Panc1 (cell line): ENCODE measurements at regions not wholly inside any gene's neighbourhood (a gene's known extent, or its start where the extent isn't known, plus 50 kb on each side); places are given as distances from the start of the nearest gene placed in this dataset.

Experiments
- ATAC-seq: fragments of 200-7000 bp; cut with Tn5 transposase; 2 replicates; pipeline ENCODE4 v1.9.1; 2020; ENCODE audit warnings: mild to moderate bottlenecking, moderate library complexity
- BruUV-seq: library from RNA; stranded (reverse); fragments of 400-500 nt; replicated peaks from 2 replicates; lab custom pipeline; 2021; lab: Mats Ljungman, UMichigan
- CTCF ChIA-PET: fragments of 300-600 bp; sonication (Branson Sonifier 250); formaldehyde crosslinking; loops from one replicate; lab custom pipeline; 2022; ENCODE audit warnings: antibody characterized with exemption; lab: Charles Lee
- POLR2A ChIA-PET: fragments of 300-600 bp; sonication (Branson Sonifier 250); formaldehyde crosslinking; loops from one replicate; lab custom pipeline; 2022; ENCODE audit warnings: antibody characterized with exemption; lab: Charles Lee
- DNase-seq: peaks from one replicate; pipeline ENCODE4 v3.0.0-alpha.2; 2010; ENCODE audit warnings: low read depth, low spot score
- H3K27ac ChIP-seq: 2 replicates; pipeline ENCODE4 v1.5.1; 2011; ENCODE audit warnings: mild to moderate bottlenecking, low read length, inconsistent platforms
- H3K27me3 ChIP-seq: fragments of 200-500 bp; sonication (Bioruptor generic); 2 replicates; pipeline ENCODE4 v1.6.0; 2014; ENCODE audit warnings: low read length, inconsistent platforms; ENCODE audit not compliant: control insufficient read depth, insufficient read depth
- H3K36me3 ChIP-seq: fragments of 200-500 bp; sonication (Bioruptor generic); 2 replicates; pipeline ENCODE4 v1.5.1; 2014; ENCODE audit warnings: inconsistent platforms, mild to moderate bottlenecking, low read length, moderate library complexity; ENCODE audit not compliant: control insufficient read depth, insufficient read depth
- H3K4me1 ChIP-seq: 2 replicates; pipeline ENCODE4 v1.5.1; 2011; ENCODE audit warnings: inconsistent platforms, mild to moderate bottlenecking, low read length, moderate library complexity; ENCODE audit not compliant: control insufficient read depth, insufficient read depth
- H3K4me3 ChIP-seq, 2 experiments: 2 replicates each; pipeline ENCODE4 v1.5.1; 2011 to 2012; ENCODE audit warnings: low read depth in 2 of 2, low read length in 2 of 2, mild to moderate bottlenecking in 2 of 2, inconsistent platforms in 1 of 2, moderate library complexity in 1 of 2
- H3K9me3 ChIP-seq: fragments of 200-500 bp; sonication (Bioruptor generic); 2 replicates; pipeline ENCODE4 v1.5.1; 2014; ENCODE audit warnings: low read depth, mild to moderate bottlenecking, inconsistent platforms, low read length, moderate library complexity; ENCODE audit not compliant: control insufficient read depth, insufficient read depth
- CTCF ChIP-seq: fragments of 450-650 bp; IDR thresholded peaks from 2 replicates; pipeline ENCODE4 v1.5.1; 2017; ENCODE audit warnings: mild to moderate bottlenecking
- POLR2AphosphoS5 ChIP-seq: IDR thresholded peaks from 2 replicates; pipeline ENCODE4 v1.6.1; 2012; ENCODE audit warnings: mild to moderate bottlenecking, low read depth, low read length, moderate library complexity
- REST ChIP-seq, 2 experiments: IDR thresholded peaks; 2 replicates each; pipeline ENCODE4 v1.6.1; 2011 to 2012; ENCODE audit warnings: low read depth in 2 of 2, control low read depth in 1 of 2, low read length in 1 of 2, mild to moderate bottlenecking in 1 of 2, moderate library complexity in 1 of 2; ENCODE audit not compliant: insufficient read depth in 1 of 2
- SIN3A ChIP-seq: IDR thresholded peaks from 2 replicates; pipeline ENCODE4 v1.6.1; 2012; ENCODE audit warnings: low read depth, mild to moderate bottlenecking, low read length, moderate library complexity, borderline replicate concordance; ENCODE audit not compliant: insufficient read depth
- TCF7L2 ChIP-seq: IDR thresholded peaks from 2 replicates; pipeline ENCODE4 v1.6.1; 2011; ENCODE audit warnings: mild to moderate bottlenecking, low read depth, low read length, inconsistent platforms
- in situ Hi-C: cut with HindIII; loops from 2 replicates; pipeline ENCODE4 v1.10.0; 2016; ENCODE audit warnings: low sequenced_read_pairs, low pct_unique_long_range_greater_than_20kb
- intact Hi-C: fragments of 100-400 bp; cut with micrococcal nuclease; formaldehyde crosslinking; loops from one replicate; pipeline ENCODE4 v1.10.0; 2022; ENCODE audit not compliant: unreplicated experiment

GRCh38 chr2:236985761-236986339, 99.8 kb upstream of the COPS8 start:
- ATAC-seq, result no peak
- TF ChIP-seq SIN3A, result no peak
- no peak for TF ChIP-seq CTCF
- no peak for TF ChIP-seq REST (IDR thresholded peaks at IDR 0.05; ENCODE audit: insufficient read depth in 1 of 2, low read depth in 2 of 2, low read length in 1 of 2)
- no peak for TF ChIP-seq POLR2AphosphoS5
- TF ChIP-seq TCF7L2, result no peak
- no peak overlapping the region for H3K27ac ChIP-seq
- in situ Hi-C loops (no loop called here), intact Hi-C loops (no loop called here)
- no peaks in the 10 kb centered on the region for H3K36me3 ChIP-seq
- DNase-seq, result no peak
- ChIA-PET CTCF (no interaction called here), POLR2A (interaction anchor here (0.6 kb wide), 1 partner anchor 157 kb away, joined by 3 read pairs; no protein-coding TSS in a partner anchor)
- H3K9me3 ChIP-seq, result no peaks in the 10 kb centered on the region
- no TSS peak for BruUV-seq
- H3K4me1 ChIP-seq, result no peaks in the 10 kb centered on the region
- H3K4me3 ChIP-seq, result no peak overlapping the region
- H3K27me3 ChIP-seq, result peaks cover 12% of the 10 kb centered on the region

GRCh38 chr2:236986524-236987330, 99.0 kb upstream of the COPS8 start:
- Histone ChIP-seq H3K4me1 (no peaks in the 10 kb centered on the region), H3K27me3 (peaks cover 13% of the 10 kb centered on the region), H3K27ac (no peak overlapping the region), H3K36me3 (no peaks in the 10 kb centered on the region), H3K9me3 (no peaks in the 10 kb centered on the region), H3K4me3 (no peak overlapping the region)
- no TSS peak for BruUV-seq
- TF ChIP-seq REST (IDR thresholded peaks at IDR 0.05; ENCODE audit: insufficient read depth in 1 of 2, low read depth in 2 of 2, low read length in 1 of 2) (no peak), SIN3A (no peak)
- CTCF ChIA-PET, result no interaction called here
- ATAC-seq, result no peak
- in situ Hi-C loops (no loop called here), intact Hi-C loops (no loop called here)
- POLR2A ChIA-PET, result no interaction called here
- DNase-seq, result no peak
